GM23248 (cell line): ENCODE measurements at regions not wholly inside any gene's neighbourhood (a gene's known extent, or its start where the extent isn't known, plus 50 kb on each side); places are given as distances from the start of the nearest gene placed in this dataset.

Experiments used
- DNase-seq: peaks from one replicate; pipeline ENCODE4 v3.0.0-alpha.2; 2015
- H2AFZ ChIP-seq: fragments of 200-600 bp; sonication (generic); 2 replicates; pipeline ENCODE4 v1.6.1; 2016; ENCODE audit warnings: antibody characterized with exemption
- H3F3A ChIP-seq: fragments of 200-600 bp; sonication (generic); 2 replicates; pipeline ENCODE4 v1.6.1; 2016; ENCODE audit warnings: mild to moderate bottlenecking, antibody characterized with exemption, mixed run types; ENCODE audit not compliant: insufficient read depth
- H3K27ac ChIP-seq: fragments of 200-600 bp; sonication (generic); 2 replicates; pipeline ENCODE4 v1.5.1; 2016; ENCODE audit warnings: mild to moderate bottlenecking
- H3K27me3 ChIP-seq: fragments of 200-600 bp; sonication (generic); replicated peaks from 2 replicates; pipeline ENCODE4 v1.6.1; 2016; ENCODE audit warnings: mild to moderate bottlenecking; ENCODE audit not compliant: insufficient read depth
- H3K36me3 ChIP-seq: fragments of 200-600 bp; sonication (generic); 2 replicates; pipeline ENCODE4 v1.6.1; 2016; ENCODE audit warnings: low read depth, mild to moderate bottlenecking
- H3K4me1 ChIP-seq: fragments of 200-600 bp; sonication (generic); 2 replicates; pipeline ENCODE4 v1.6.1; 2016; ENCODE audit warnings: mild to moderate bottlenecking; ENCODE audit not compliant: insufficient read depth
- H3K4me2 ChIP-seq: fragments of 200-600 bp; sonication (generic); one replicate; pipeline ENCODE4 v1.6.1; 2016; ENCODE audit warnings: mild to moderate bottlenecking; ENCODE audit not compliant: unreplicated experiment
- H3K4me3 ChIP-seq: fragments of 200-600 bp; sonication (generic); 2 replicates; pipeline ENCODE4 v1.5.1; 2016; ENCODE audit warnings: mild to moderate bottlenecking
- H3K79me2 ChIP-seq: fragments of 200-600 bp; sonication (generic); 2 replicates; pipeline ENCODE4 v1.6.1; 2016; ENCODE audit warnings: mild to moderate bottlenecking; ENCODE audit not compliant: insufficient read depth
- H3K9ac ChIP-seq: fragments of 200-600 bp; sonication (generic); 2 replicates; pipeline ENCODE4 v1.6.1; 2016; ENCODE audit warnings: mild to moderate bottlenecking
- H3K9me2 ChIP-seq: fragments of 200-600 bp; sonication (generic); 2 replicates; pipeline ENCODE4 v1.6.1; 2016; ENCODE audit warnings: mixed run types, mild to moderate bottlenecking, moderate library complexity; ENCODE audit not compliant: insufficient read depth
- H3K9me3 ChIP-seq: fragments of 200-600 bp; sonication (generic); one replicate; pipeline ENCODE4 v1.6.1; 2017; ENCODE audit warnings: low read depth
- H4K20me1 ChIP-seq: fragments of 200-600 bp; sonication (generic); 2 replicates; pipeline ENCODE4 v1.6.0; 2016; ENCODE audit not compliant: insufficient read depth
- EZH2 ChIP-seq: fragments of 200-600 bp; sonication (generic); IDR thresholded peaks from 2 replicates; pipeline ENCODE4 v1.6.1; 2018; ENCODE audit warnings: antibody characterized with exemption, mild to moderate bottlenecking; ENCODE audit not compliant: insufficient read depth, poor library complexity, severe bottlenecking
- EZH2phosphoT487 ChIP-seq: fragments of 200-600 bp; sonication (generic); IDR thresholded peaks from 2 replicates; pipeline ENCODE4 v1.6.1; 2018; ENCODE audit warnings: antibody characterized with exemption, moderate library complexity, mild to moderate bottlenecking, low read depth; ENCODE audit not compliant: insufficient read depth
- WGBS, 2 experiments: methylation state at CpG; one replicate each; pipeline ENCODE4 v1.1.6; 2015 to 2017; ENCODE audit warnings: low lambda C conversion rate in 2 of 2, low coverage in 1 of 2; ENCODE audit errors: missing lambda C conversion rate in 2 of 2; 5-methylcytosine and 5-hydroxymethylcytosine counted together
- in situ Hi-C: fragments of 300-500 bp; cut with MboI; formaldehyde crosslinking; loops from 2 replicates; pipeline ENCODE4 v1.15.0; 2020

DNA sequence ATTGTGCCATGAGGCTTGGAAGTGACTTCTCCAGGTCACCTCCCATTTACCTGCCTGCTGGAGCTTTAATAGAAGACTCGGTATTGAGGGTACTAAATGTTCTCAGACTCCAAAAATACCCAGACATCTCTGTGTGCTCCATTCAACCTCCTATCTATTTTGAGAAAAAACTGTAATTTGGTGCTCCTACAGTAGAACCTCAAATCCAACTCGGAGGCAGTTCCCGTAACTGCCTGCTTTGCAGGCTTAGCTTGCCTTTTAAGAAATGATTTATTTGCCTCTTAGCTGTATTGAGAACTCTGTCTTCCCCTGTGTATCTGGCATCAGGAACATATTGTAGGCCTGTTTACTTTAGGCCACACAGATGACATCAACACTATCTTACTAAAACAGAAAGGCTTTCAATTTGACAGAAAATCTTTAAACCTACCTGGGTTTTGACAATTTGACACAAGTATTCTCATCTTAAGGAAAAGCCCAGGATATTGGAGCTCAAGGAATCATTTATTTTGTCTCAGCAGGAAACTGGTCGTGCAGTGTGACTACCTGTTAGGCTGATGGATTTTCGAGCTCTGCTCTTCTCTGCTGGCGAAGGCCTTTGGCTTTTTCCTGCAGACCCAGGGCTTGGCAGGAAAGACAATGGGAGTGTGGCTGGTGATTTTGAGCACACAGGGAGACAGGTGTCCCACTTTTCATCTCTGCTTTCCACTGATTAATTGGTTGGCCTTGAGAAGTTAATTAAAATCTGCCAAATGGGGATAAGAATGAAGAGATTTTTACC is 314.8 kb downstream of the SNAPC1 start:
- in situ Hi-C loops, result no loop called here
- 37 to 45% methylated on average over 6 of the region's 6 CpGs for WGBS, 2 experiments
- H3K9me2 ChIP-seq, result no peaks in the 10 kb centered on the region
- no peaks in the 10 kb centered on the region for H4K20me1 ChIP-seq
- no peak overlapping the region for H3K9ac ChIP-seq
- H3K27me3 ChIP-seq, result peaks cover 7% of the 10 kb centered on the region
- H3K9me3 ChIP-seq, result no peaks in the 10 kb centered on the region
- H3K36me3 ChIP-seq, result no peaks in the 10 kb centered on the region
- no peak for TF ChIP-seq EZH2phosphoT487
- TF ChIP-seq EZH2, result no peak
- DNase-seq, result no peak
- no peak overlapping the region for H3K4me3 ChIP-seq
- H3F3A ChIP-seq, result no peaks in the 10 kb centered on the region
- H3K4me1 ChIP-seq, result no peaks in the 10 kb centered on the region
- H3K27ac ChIP-seq, result no peak overlapping the region
- no peak overlapping the region for H3K4me2 ChIP-seq
- H2AFZ ChIP-seq, result no peak overlapping the region
- no peaks in the 10 kb centered on the region for H3K79me2 ChIP-seq

- no peaks in the 10 kb centered on the region for H3K9me3 ChIP-seq
- no peak overlapping the region for H3K9ac ChIP-seq
- peaks cover 7% of the 10 kb centered on the region for H3K27me3 ChIP-seq
- H3K27ac ChIP-seq, result no peak overlapping the region
- no peak overlapping the region for H3K4me3 ChIP-seq
- no peak for DNase-seq
- H3F3A ChIP-seq, result no peaks in the 10 kb centered on the region
- TF ChIP-seq EZH2 (no peak), EZH2phosphoT487 (no peak)
- no peaks in the 10 kb centered on the region for H3K9me2 ChIP-seq
- no peak overlapping the region for H2AFZ ChIP-seq
- 39 to 52% methylated on average over 4 of the region's 4 CpGs for WGBS, 2 experiments
- no peaks in the 10 kb centered on the region for H3K4me1 ChIP-seq
- H4K20me1 ChIP-seq, result no peaks in the 10 kb centered on the region
- no peaks in the 10 kb centered on the region for H3K36me3 ChIP-seq
- H3K4me2 ChIP-seq, result no peak overlapping the region
- H3K79me2 ChIP-seq, result no peaks in the 10 kb centered on the region
- in situ Hi-C loops, result no loop called here
Measured at GRCh38 chr14:62077676-62078261, 315.5 kb downstream of the SNAPC1 start.

GRCh38 chr14:62079038-62079437 is 316.8 kb downstream of the SNAPC1 start:
- no peaks in the 10 kb centered on the region for H3K36me3 ChIP-seq
- H3K4me1 ChIP-seq, result no peaks in the 10 kb centered on the region
- DNase-seq, result no peak
- H3F3A ChIP-seq, result no peaks in the 10 kb centered on the region
- no peak for TF ChIP-seq EZH2phosphoT487
- TF ChIP-seq EZH2, result no peak
- H3K4me2 ChIP-seq, result no peak overlapping the region
- no peak overlapping the region for H3K9ac ChIP-seq
- H3K9me2 ChIP-seq, result no peaks in the 10 kb centered on the region
- H3K9me3 ChIP-seq, result no peaks in the 10 kb centered on the region
- 87 to 91% methylated on average over 1 of the region's 1 CpG for WGBS, 2 experiments
- in situ Hi-C loops, result no loop called here
- H2AFZ ChIP-seq, result no peak overlapping the region
- peaks cover 7% of the 10 kb centered on the region; the same call in 1 of the 2 replicates for H3K27me3 ChIP-seq
- H3K4me3 ChIP-seq, result no peak overlapping the region
- no peak overlapping the region for H3K27ac ChIP-seq
- no peaks in the 10 kb centered on the region for H4K20me1 ChIP-seq
- no peaks in the 10 kb centered on the region for H3K79me2 ChIP-seq

GRCh38 chr14:62081012-62081612 is 318.9 kb downstream of the SNAPC1 start:
- in situ Hi-C loops, result no loop called here
- Histone ChIP-seq H3K4me3 (no peak overlapping the region), H3K9me2 (no peaks in the 10 kb centered on the region), H3F3A (no peaks in the 10 kb centered on the region), H3K4me2 (no peak overlapping the region), H2AFZ (no peak overlapping the region), H3K9ac (no peak overlapping the region), H4K20me1 (no peaks in the 10 kb centered on the region), H3K27ac (no peak overlapping the region), H3K79me2 (no peaks in the 10 kb centered on the region), H3K36me3 (no peaks in the 10 kb centered on the region), H3K27me3 (peaks cover 6% of the 10 kb centered on the region; the same call in 1 of the 2 replicates), H3K4me1 (no peaks in the 10 kb centered on the region), H3K9me3 (no peaks in the 10 kb centered on the region)
- TF ChIP-seq EZH2 (no peak), EZH2phosphoT487 (no peak)
- no peak for DNase-seq
- 45 to 56% methylated on average over 10 of the region's 10 CpGs for WGBS, 2 experiments
